CD14-positive monocyte (primary cell): ENCODE measurements at regions not wholly inside any gene's neighbourhood (a gene's known extent, or its start where the extent isn't known, plus 50 kb on each side); places are given as distances from the start of the nearest gene placed in this dataset.

Experiments used
- DNase-seq, 3 donors: peaks; one replicate each; pipeline ENCODE4 v3.0.0-alpha.2; 2011 to 2022
- H2AFZ ChIP-seq: 2 replicates; pipeline ENCODE4 v1.6.0; 2012; ENCODE audit warnings: mild to moderate bottlenecking, low read depth, low read length, inconsistent platforms; ENCODE audit not compliant: insufficient read depth, poor library complexity, severe bottlenecking
- H3K27ac ChIP-seq, 2 donors: 1 replicate in 1 of 2; 2 replicates in 1 of 2; pipeline ENCODE4 v1.5.1; 2012 to 2013; ENCODE audit warnings: low read length in 2 of 2, control low read depth in 1 of 2, inconsistent platforms in 1 of 2, low read depth in 1 of 2, mild to moderate bottlenecking in 1 of 2
- H3K27me3 ChIP-seq, 2 donors: one replicate each; pipeline versions ENCODE4 v1.6.0 to v1.6.1; 2011 to 2013; ENCODE audit warnings: low read length in 2 of 2; ENCODE audit not compliant: control insufficient read depth in 2 of 2, insufficient read depth in 2 of 2
- H3K36me3 ChIP-seq, 2 donors: replicated peaks in 1 of 2; 1 replicate in 1 of 2; 2 replicates in 1 of 2; pipeline versions ENCODE4 v1.5.1 to v1.6.1; 2012 to 2013; ENCODE audit warnings: low read length in 2 of 2, control low read depth in 1 of 2, inconsistent platforms in 1 of 2, mild to moderate bottlenecking in 1 of 2; ENCODE audit not compliant: insufficient read depth in 2 of 2, control insufficient read depth in 1 of 2
- H3K4me1 ChIP-seq, 2 donors: 1 replicate in 1 of 2; 2 replicates in 1 of 2; pipeline versions ENCODE4 v1.5.1 to v1.6.1; 2012 to 2013; ENCODE audit warnings: low read length in 2 of 2, control low read depth in 1 of 2, inconsistent platforms in 1 of 2, mild to moderate bottlenecking in 1 of 2, moderate library complexity in 1 of 2; ENCODE audit not compliant: insufficient read depth in 2 of 2, control insufficient read depth in 1 of 2
- H3K4me2 ChIP-seq: replicated peaks from 2 replicates; pipeline ENCODE3; 2012; ENCODE audit warnings: low read length, moderate library complexity, mild to moderate bottlenecking; ENCODE audit not compliant: poor library complexity, severe bottlenecking; ENCODE audit errors: extremely low read depth
- H3K4me3 ChIP-seq, 3 experiments: fragments of 200-600 bp in 1 of 3; sonication (generic) in 1 of 3; replicated peaks in 1 of 3; 1 replicate in 2 of 3; 2 replicates in 1 of 3; pipeline ENCODE4 v1.5.1; 2011 to 2013; ENCODE audit warnings: low read length in 3 of 3, mild to moderate bottlenecking in 3 of 3, control low read depth in 2 of 3, low read depth in 2 of 3, inconsistent platforms in 1 of 3, moderate library complexity in 1 of 3
- H3K79me2 ChIP-seq: 2 replicates; pipeline ENCODE4 v1.6.0; 2012; ENCODE audit warnings: mild to moderate bottlenecking, control low read depth, inconsistent platforms, low read length, moderate library complexity; ENCODE audit not compliant: insufficient read depth
- H3K9ac ChIP-seq: 2 replicates; pipeline ENCODE4 v1.6.0; 2017; ENCODE audit warnings: low read length, mild to moderate bottlenecking; ENCODE audit not compliant: insufficient read depth, poor library complexity, severe bottlenecking
- H3K9me3 ChIP-seq, 2 donors: replicated peaks in 1 of 2; 1 replicate in 1 of 2; 2 replicates in 1 of 2; pipeline versions ENCODE4 v1.5.1 to v1.6.1; 2012 to 2013; ENCODE audit warnings: low read length in 2 of 2, control low read depth in 1 of 2; ENCODE audit not compliant: control insufficient read depth in 1 of 2, insufficient read depth in 1 of 2
- H4K20me1 ChIP-seq: 2 replicates; pipeline ENCODE4 v1.6.0; 2012; ENCODE audit warnings: mild to moderate bottlenecking, low read length, control low read depth, moderate library complexity; ENCODE audit not compliant: insufficient read depth
- H3K27ac Mint-ChIP-seq, 7 donors: one replicate each; pipeline ENCODE4 v1.8.0; 2020; ENCODE audit warnings: mild to moderate bottlenecking in 7 of 7, mixed read lengths in 7 of 7, moderate library complexity in 6 of 7, inconsistent platforms in 2 of 7
- H3K27me3 Mint-ChIP-seq, 3 donors: one replicate each; pipeline ENCODE4 v1.8.0; 2021 to 2022; ENCODE audit warnings: low read depth in 3 of 3, mild to moderate bottlenecking in 3 of 3, mixed read lengths in 3 of 3, moderate library complexity in 3 of 3, inconsistent platforms in 1 of 3
- H3K36me3 Mint-ChIP-seq, 2 donors: one replicate each; pipeline ENCODE4 v1.8.0; 2020; ENCODE audit warnings: mixed read lengths in 2 of 2, inconsistent platforms in 1 of 2, mild to moderate bottlenecking in 1 of 2
- H3K4me1 Mint-ChIP-seq: one replicate; pipeline ENCODE4 v1.8.0; 2020; ENCODE audit warnings: mild to moderate bottlenecking, mixed read lengths
- H3K4me3 Mint-ChIP-seq, 2 donors: one replicate each; pipeline ENCODE4 v1.8.0; 2020; ENCODE audit warnings: mild to moderate bottlenecking in 2 of 2, mixed read lengths in 2 of 2, moderate library complexity in 1 of 2
- H3K9me3 Mint-ChIP-seq, 7 donors: one replicate each; pipeline ENCODE4 v1.8.0; 2020 to 2022; ENCODE audit warnings: mixed read lengths in 7 of 7, mild to moderate bottlenecking in 6 of 7, moderate library complexity in 6 of 7, inconsistent platforms in 2 of 7
- WGBS: methylation state at CpG from one replicate; pipeline ENCODE4 v1.1.5; 2013; ENCODE audit warnings: missing lambda C conversion rate; ENCODE audit not compliant: insufficient coverage; 5-methylcytosine and 5-hydroxymethylcytosine counted together
- intact Hi-C, 2 donors: fragments of 100-400 bp; cut with micrococcal nuclease; formaldehyde crosslinking; loops; one replicate each; pipeline versions ENCODE4 v1.15.0 to v1.15.1; 2023
- TF ChIP-seq, protein P1 (sequence below): fragments of 200-600 bp; IDR thresholded peaks from one replicate; pipeline ENCODE4 v1.8.0; 2022; ENCODE audit warnings: antibody characterized with exemption, mild to moderate bottlenecking

DNA sequence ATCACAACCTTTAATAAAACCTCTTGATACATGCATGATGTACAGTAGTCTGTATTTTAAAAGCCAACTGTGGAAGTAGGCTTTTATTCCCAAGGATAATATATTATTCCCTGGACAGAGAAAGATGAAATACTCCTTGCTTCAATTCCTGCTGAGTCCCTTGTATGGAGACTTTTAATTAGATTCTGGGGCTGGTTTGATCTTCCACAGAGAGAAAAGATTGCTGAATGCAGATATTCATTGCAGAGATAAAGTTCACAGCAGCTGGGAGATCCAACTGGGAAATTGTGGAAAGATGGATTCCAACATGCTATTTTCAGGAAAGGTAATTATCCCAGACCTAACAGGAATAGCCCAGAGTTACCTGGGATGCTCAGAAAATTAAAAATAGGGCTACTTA is 607.0 kb upstream of the HS6ST1 start:
- Histone ChIP-seq H3K4me1 (no peaks in the 10 kb centered on the region), H3K79me2 (no peaks in the 10 kb centered on the region), H3K4me2 (no peak overlapping the region), H2AFZ (no peak overlapping the region), H4K20me1 (no peaks in the 10 kb centered on the region), H3K27ac (no peak overlapping the region), H3K9ac (no peak overlapping the region), H3K9me3 (no peaks in the 10 kb centered on the region), H3K27me3 (no peaks in the 10 kb centered on the region), H3K4me3 (no peak overlapping the region), H3K36me3 (no peaks in the 10 kb centered on the region)
- Mint-ChIP-seq H3K36me3 (no peaks in the 10 kb centered on the region), H3K4me1 (no peaks in the 10 kb centered on the region), H3K9me3 (peaks cover 0 to 3% (median 0%) of the 10 kb centered on the region in 7 donors), H3K4me3 (no peak overlapping the region), H3K27me3 (peaks cover 0 to 2% (median 0%) of the 10 kb centered on the region in 3 donors), H3K27ac (no peak overlapping the region)
- DNase-seq, result no peak
- intact Hi-C loops, result no loop called here
- TF ChIP-seq, protein P1, sequence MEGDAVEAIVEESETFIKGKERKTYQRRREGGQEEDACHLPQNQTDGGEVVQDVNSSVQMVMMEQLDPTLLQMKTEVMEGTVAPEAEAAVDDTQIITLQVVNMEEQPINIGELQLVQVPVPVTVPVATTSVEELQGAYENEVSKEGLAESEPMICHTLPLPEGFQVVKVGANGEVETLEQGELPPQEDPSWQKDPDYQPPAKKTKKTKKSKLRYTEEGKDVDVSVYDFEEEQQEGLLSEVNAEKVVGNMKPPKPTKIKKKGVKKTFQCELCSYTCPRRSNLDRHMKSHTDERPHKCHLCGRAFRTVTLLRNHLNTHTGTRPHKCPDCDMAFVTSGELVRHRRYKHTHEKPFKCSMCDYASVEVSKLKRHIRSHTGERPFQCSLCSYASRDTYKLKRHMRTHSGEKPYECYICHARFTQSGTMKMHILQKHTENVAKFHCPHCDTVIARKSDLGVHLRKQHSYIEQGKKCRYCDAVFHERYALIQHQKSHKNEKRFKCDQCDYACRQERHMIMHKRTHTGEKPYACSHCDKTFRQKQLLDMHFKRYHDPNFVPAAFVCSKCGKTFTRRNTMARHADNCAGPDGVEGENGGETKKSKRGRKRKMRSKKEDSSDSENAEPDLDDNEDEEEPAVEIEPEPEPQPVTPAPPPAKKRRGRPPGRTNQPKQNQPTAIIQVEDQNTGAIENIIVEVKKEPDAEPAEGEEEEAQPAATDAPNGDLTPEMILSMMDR, result no peak

DNA sequence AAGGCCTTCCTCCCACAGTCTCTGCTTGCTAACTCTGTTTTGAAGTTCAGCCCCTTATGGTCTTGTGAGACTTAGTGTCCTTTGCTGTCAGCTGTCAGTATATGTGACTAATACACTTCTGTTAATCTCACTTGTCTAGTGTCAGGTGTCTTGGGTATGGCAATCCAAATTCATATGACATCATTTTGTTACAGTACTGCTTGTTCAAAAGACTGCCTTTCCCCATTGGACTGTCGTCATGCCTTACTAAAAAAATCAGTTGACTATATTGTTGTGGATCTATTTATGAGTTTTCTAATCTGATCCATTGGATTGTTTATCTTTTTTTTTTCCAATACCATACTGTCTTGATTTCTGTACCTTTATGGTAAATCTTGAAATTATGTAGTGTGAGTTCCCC is 611.4 kb upstream of the HS6ST1 start:
- intact Hi-C loops, result no loop called here
- H3K79me2 ChIP-seq, result no peaks in the 10 kb centered on the region
- no peak overlapping the region for H3K4me2 ChIP-seq
- H3K36me3 Mint-ChIP-seq, result no peaks in the 10 kb centered on the region
- no peak overlapping the region for H3K4me3 ChIP-seq
- no peaks in the 10 kb centered on the region for H3K36me3 ChIP-seq
- H3K27me3 Mint-ChIP-seq, result peaks cover 0 to 3% (median 0%) of the 10 kb centered on the region in 3 donors
- H3K9me3 ChIP-seq, result no peaks in the 10 kb centered on the region
- peaks cover 0 to 3% (median 0%) of the 10 kb centered on the region in 7 donors for H3K9me3 Mint-ChIP-seq
- no peak overlapping the region for H3K27ac ChIP-seq
- no peaks in the 10 kb centered on the region for H3K4me1 ChIP-seq
- no peak for DNase-seq
- H3K27ac Mint-ChIP-seq, result no peak overlapping the region
- H3K27me3 ChIP-seq, result no peaks in the 10 kb centered on the region
- H3K4me1 Mint-ChIP-seq, result no peaks in the 10 kb centered on the region
- WGBS, result no CpG with 5 or more reads among the region's 1 CpG
- H3K9ac ChIP-seq, result no peak overlapping the region
- no peak overlapping the region for H3K4me3 Mint-ChIP-seq
- TF ChIP-seq, protein P1, result no peak
- H4K20me1 ChIP-seq, result no peaks in the 10 kb centered on the region
- no peak overlapping the region for H2AFZ ChIP-seq
